SK-N-SH treated with all-trans-retinoic acid at 6 μM for 48 hours (cell line): ENCODE measurements at regions not wholly inside any gene's neighbourhood (a gene's known extent, or its start where the extent isn't known, plus 50 kb on each side); places are given as distances from the start of the nearest gene placed in this dataset.

Experiments used
- ATAC-seq: fragments of 200-7000 bp; cut with Tn5 transposase; 3 replicates; pipeline ENCODE4 v1.9.1; 2020; ENCODE audit warnings: mild to moderate bottlenecking, moderate library complexity
- BACH2 ChIP-seq: fragments of 250-450 bp; sonication (Bioruptor Pico); IDR thresholded peaks from 2 replicates; pipeline ENCODE4 v1.9.0; 2021; ENCODE audit warnings: mild to moderate bottlenecking, borderline replicate concordance
- CREB5 ChIP-seq: fragments of 250-450 bp; sonication (Bioruptor Pico); IDR thresholded peaks from 2 replicates; pipeline ENCODE4 v1.5.1; 2020; ENCODE audit warnings: low read depth, mild to moderate bottlenecking, moderate library complexity
- CSDC2 ChIP-seq: fragments of 250-450 bp; sonication (Bioruptor Pico); IDR thresholded peaks from 2 replicates; pipeline ENCODE4 v1.5.0; 2020; ENCODE audit warnings: mild to moderate bottlenecking, moderate library complexity
- CSRNP3 ChIP-seq: fragments of 250-450 bp; sonication (Bioruptor Pico); IDR thresholded peaks from 2 replicates; pipeline ENCODE4 v1.5.1; 2021; ENCODE audit warnings: mild to moderate bottlenecking, moderate library complexity
- ESRRG ChIP-seq: fragments of 250-450 bp; sonication (Bioruptor Pico); IDR thresholded peaks from 2 replicates; pipeline ENCODE4 v1.6.1; 2021; ENCODE audit warnings: mild to moderate bottlenecking
- GLIS3 ChIP-seq: fragments of 250-450 bp; sonication (Bioruptor Pico); IDR thresholded peaks from 2 replicates; pipeline ENCODE4 v1.5.0; 2020; ENCODE audit warnings: mild to moderate bottlenecking, moderate library complexity
- ISL1 ChIP-seq: fragments of 250-450 bp; sonication (Bioruptor Pico); IDR thresholded peaks from 2 replicates; pipeline ENCODE4 v2.1.2; 2022; ENCODE audit warnings: mild to moderate bottlenecking, moderate library complexity
- OSR1 ChIP-seq: fragments of 250-450 bp; sonication (Bioruptor Pico); IDR thresholded peaks from 2 replicates; pipeline ENCODE4 v1.8.0; 2022; ENCODE audit warnings: moderate library complexity, mild to moderate bottlenecking, inconsistent platforms
- PATZ1 ChIP-seq: fragments of 250-450 bp; sonication (Bioruptor Pico); IDR thresholded peaks from 2 replicates; pipeline ENCODE4 v1.8.0; 2020; ENCODE audit warnings: mild to moderate bottlenecking, moderate library complexity, borderline replicate concordance
- POU6F1 ChIP-seq: fragments of 250-450 bp; sonication (Bioruptor Pico); IDR thresholded peaks from 2 replicates; pipeline ENCODE4 v1.8.0; 2021; ENCODE audit warnings: low read depth, mild to moderate bottlenecking, moderate library complexity, borderline replicate concordance
- PPARA ChIP-seq: fragments of 250-450 bp; sonication (Bioruptor Pico); IDR thresholded peaks from 2 replicates; pipeline ENCODE4 v1.5.0; 2020; ENCODE audit warnings: mild to moderate bottlenecking, borderline replicate concordance
- RARB ChIP-seq: fragments of 250-450 bp; sonication (Bioruptor Pico); IDR thresholded peaks from 2 replicates; pipeline ENCODE4 v1.8.0; 2021; ENCODE audit warnings: mild to moderate bottlenecking, moderate library complexity
- SNAI2 ChIP-seq: fragments of 250-450 bp; sonication (Bioruptor Pico); IDR thresholded peaks from 2 replicates; pipeline ENCODE4 v1.5.0; 2020; ENCODE audit warnings: mild to moderate bottlenecking, moderate library complexity
- TCF4 ChIP-seq: fragments of 250-450 bp; sonication (Bioruptor Pico); IDR thresholded peaks from 2 replicates; pipeline ENCODE4 v1.8.0; 2021; ENCODE audit warnings: mild to moderate bottlenecking, moderate library complexity, borderline replicate concordance
- TOX ChIP-seq: fragments of 250-450 bp; sonication (Bioruptor Pico); IDR thresholded peaks from 2 replicates; pipeline ENCODE4 v1.8.0; 2021; ENCODE audit warnings: mild to moderate bottlenecking, moderate library complexity, borderline replicate concordance
- ZC3H10 ChIP-seq: fragments of 250-450 bp; sonication (Bioruptor Pico); IDR thresholded peaks from 2 replicates; pipeline ENCODE4 v1.5.1; 2021; ENCODE audit warnings: mild to moderate bottlenecking, moderate library complexity
- ZFP3 ChIP-seq: fragments of 250-450 bp; sonication (Bioruptor Pico); IDR thresholded peaks from 2 replicates; pipeline ENCODE4 v1.5.0; 2020; ENCODE audit warnings: mild to moderate bottlenecking, moderate library complexity
- ZFP30 ChIP-seq: fragments of 450-650 bp; formaldehyde crosslinking; IDR thresholded peaks from 2 replicates; pipeline ENCODE4 v1.5.0; 2022; ENCODE audit warnings: mild to moderate bottlenecking, moderate library complexity
- ZNF565 ChIP-seq: fragments of 450-650 bp; formaldehyde crosslinking; conservative IDR thresholded peaks from 2 replicates; pipeline ENCODE4 v1.5.0; 2020; ENCODE audit warnings: low read depth, mild to moderate bottlenecking, moderate library complexity
- ZNF8 ChIP-seq: fragments of 450-650 bp; formaldehyde crosslinking; IDR thresholded peaks from 2 replicates; pipeline ENCODE4 v1.5.0; 2020; ENCODE audit warnings: mild to moderate bottlenecking, moderate library complexity

- no peak for ATAC-seq
- no peak for TF ChIP-seq BACH2 (CRISPR knock-in tag)
- TF ChIP-seq TCF4 = no peak
- TF ChIP-seq ZNF8 (CRISPR knock-in tag) = no peak
- no peak for TF ChIP-seq TOX (CRISPR knock-in tag)
- no peak for TF ChIP-seq CSDC2 (CRISPR knock-in tag)
- TF ChIP-seq ZFP3 (CRISPR knock-in tag) = no peak
- no peak for TF ChIP-seq PPARA (CRISPR knock-in tag)
- no peak for TF ChIP-seq GLIS3
- no peak for TF ChIP-seq ZC3H10
- no peak for TF ChIP-seq ZNF565 (CRISPR knock-in tag)
- TF ChIP-seq CREB5 = no peak
- no peak for TF ChIP-seq ESRRG (CRISPR knock-in tag)
These were observed 984.6 kb upstream of the AGA start for GRCh38 chr4:178426871-178427270.

- ATAC-seq = no peak
These were observed 985.4 kb upstream of the AGA start for GRCh38 chr4:178427663-178428062.

GRCh38 chr4:178448372-178449035 lies 1006.3 kb upstream of the AGA start:
- ATAC-seq = no peak
- TF ChIP-seq ZC3H10 (no peak), OSR1 (no peak), ZNF8 (CRISPR knock-in tag) (no peak), CSRNP3 (CRISPR knock-in tag) (no peak), RARB (CRISPR knock-in tag) (no peak), POU6F1 (CRISPR knock-in tag) (no peak), PATZ1 (CRISPR knock-in tag) (no peak), ZFP3 (CRISPR knock-in tag) (no peak), TOX (CRISPR knock-in tag) (no peak), ESRRG (CRISPR knock-in tag) (no peak), SNAI2 (no peak)

More at GRCh38 chr4:178427663-178428062, 985.4 kb upstream of the AGA start:
- TF ChIP-seq ZNF565 (CRISPR knock-in tag) = no peak
- TF ChIP-seq ZFP30 (CRISPR knock-in tag) = no peak
- TF ChIP-seq ISL1 (CRISPR knock-in tag) = no peak
- no peak for TF ChIP-seq ZNF8 (CRISPR knock-in tag)
- no peak for TF ChIP-seq TCF4
- TF ChIP-seq CREB5 = no peak
- TF ChIP-seq GLIS3 = no peak
- TF ChIP-seq POU6F1 (CRISPR knock-in tag) = no peak
- TF ChIP-seq ZFP3 (CRISPR knock-in tag) = no peak
